ENCODE measurements at regions not wholly inside any gene's neighbourhood (a gene's known extent, or its start where the extent isn't known, plus 50 kb on each side); places are given as distances from the start of the nearest gene placed in this dataset.

DNA sequence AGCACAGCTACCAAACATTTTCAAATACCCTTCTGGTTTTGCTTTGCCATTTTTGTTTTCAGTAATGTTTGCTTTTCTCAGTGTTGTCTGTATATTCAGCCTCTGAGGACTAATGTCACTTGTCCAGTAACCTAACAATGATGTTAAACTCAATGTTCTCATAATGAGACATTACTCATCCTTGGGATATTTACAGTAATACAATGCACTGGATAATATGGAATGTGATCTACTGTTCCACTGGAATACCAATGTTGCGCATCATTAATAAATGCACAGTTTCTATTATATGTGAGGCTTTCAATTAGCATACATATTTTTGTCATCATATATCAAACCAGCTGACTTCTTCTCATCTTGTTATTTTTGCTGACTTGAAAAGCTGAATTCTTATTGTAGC, 259.1 kb downstream of the SH2D1A start:
- in situ Hi-C loops (cut with MboI; ENCODE audit: low pct_ligation_motif_present in 1 of 4, low pct_unique_long_range_greater_than_20kb in 1 of 4, low sequenced_read_pairs in 3 of 4) (no loop called here), intact Hi-C loops (cut with DNase I; ENCODE audit: low total_unique reads) (no loop called here)
- Histone ChIP-seq H3K4me1 (no peaks in the 10 kb centered on the region), H3K4me3 (no peak overlapping the region), H3K9me3 (no peaks in the 10 kb centered on the region), H3K27me3 (no peaks in the 10 kb centered on the region), H3K27ac (no peak overlapping the region), H3K36me3 (no peaks in the 10 kb centered on the region)
- DNase-seq, result no peak
- 97 to 100% methylated on average over 1 of the region's 1 CpG for WGBS, 2 donors (ENCODE audit: low coverage in 1 of 2)
- no peak for TF ChIP-seq POLR2A (IDR thresholded peaks at IDR 0.05)
- no peak for TF ChIP-seq CTCF (IDR thresholded peaks at IDR 0.05)
- no peak for TF ChIP-seq EP300 (IDR thresholded peaks at IDR 0.05; ENCODE audit: low read depth)
- no peak for TF ChIP-seq POLR2AphosphoS5 (IDR thresholded peaks at IDR 0.05)

GRCh38 chrX:124606724-124607123, 260.4 kb downstream of the SH2D1A start:
- no peaks in the 10 kb centered on the region for H3K27me3 ChIP-seq
- no peaks in the 10 kb centered on the region for H3K9me3 ChIP-seq
- H3K4me1 ChIP-seq, result no peaks in the 10 kb centered on the region
- no peak overlapping the region for H3K27ac ChIP-seq
- no peak for DNase-seq
- 44 to 100% methylated on average over 1 to 2 of the region's 2 CpGs for WGBS, 2 donors (ENCODE audit: low coverage in 1 of 2)
- no peak overlapping the region for H3K4me3 ChIP-seq
- no peak for TF ChIP-seq POLR2A (IDR thresholded peaks at IDR 0.05)
- TF ChIP-seq EP300 (IDR thresholded peaks at IDR 0.05; ENCODE audit: low read depth), result no peak
- no peak for TF ChIP-seq CTCF (IDR thresholded peaks at IDR 0.05)
- no peak for TF ChIP-seq POLR2AphosphoS5 (IDR thresholded peaks at IDR 0.05)
- H3K36me3 ChIP-seq, result no peaks in the 10 kb centered on the region
- in situ Hi-C loops (cut with MboI; ENCODE audit: low pct_ligation_motif_present in 1 of 4, low pct_unique_long_range_greater_than_20kb in 1 of 4, low sequenced_read_pairs in 3 of 4), result no loop called here
- intact Hi-C loops (cut with DNase I; ENCODE audit: low total_unique reads), result no loop called here

DNA sequence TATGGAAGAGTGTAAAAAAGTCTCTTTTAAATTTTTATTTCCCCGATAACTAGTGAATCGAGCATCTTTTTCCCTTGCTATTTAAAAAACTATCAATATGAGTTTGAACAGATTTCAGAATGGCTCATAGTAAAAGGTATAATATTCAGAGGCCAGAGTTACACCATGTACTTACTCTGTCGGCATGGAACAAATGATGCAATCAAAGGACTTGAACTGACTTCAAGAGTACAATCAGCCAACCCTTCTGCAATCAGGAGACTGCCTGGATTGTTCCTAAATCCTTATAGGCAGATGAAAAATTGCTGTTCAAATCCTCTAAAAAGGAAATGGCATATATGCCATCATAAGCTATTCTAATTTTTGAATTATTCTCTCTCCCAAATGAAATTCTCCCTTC, 273.3 kb downstream of the SH2D1A start:
- Histone ChIP-seq H3K27me3 (no peaks in the 10 kb centered on the region), H3K4me1 (no peaks in the 10 kb centered on the region), H3K9me3 (no peaks in the 10 kb centered on the region), H3K4me3 (no peak overlapping the region), H3K36me3 (no peaks in the 10 kb centered on the region), H3K27ac (no peak overlapping the region)
- in situ Hi-C loops (cut with MboI; ENCODE audit: low pct_ligation_motif_present in 1 of 4, low pct_unique_long_range_greater_than_20kb in 1 of 4, low sequenced_read_pairs in 3 of 4), result no loop called here
- intact Hi-C loops (cut with DNase I; ENCODE audit: low total_unique reads), result no loop called here
- no peak for TF ChIP-seq CTCF (IDR thresholded peaks at IDR 0.05)
- TF ChIP-seq EP300 (IDR thresholded peaks at IDR 0.05; ENCODE audit: low read depth), result no peak
- no peak for TF ChIP-seq POLR2A (IDR thresholded peaks at IDR 0.05)
- TF ChIP-seq POLR2AphosphoS5 (IDR thresholded peaks at IDR 0.05), result no peak
- DNase-seq, result no peak
- WGBS, 2 donors (ENCODE audit: low coverage in 1 of 2), result 78 to 83% methylated on average over 3 of the region's 3 CpGs

DNA sequence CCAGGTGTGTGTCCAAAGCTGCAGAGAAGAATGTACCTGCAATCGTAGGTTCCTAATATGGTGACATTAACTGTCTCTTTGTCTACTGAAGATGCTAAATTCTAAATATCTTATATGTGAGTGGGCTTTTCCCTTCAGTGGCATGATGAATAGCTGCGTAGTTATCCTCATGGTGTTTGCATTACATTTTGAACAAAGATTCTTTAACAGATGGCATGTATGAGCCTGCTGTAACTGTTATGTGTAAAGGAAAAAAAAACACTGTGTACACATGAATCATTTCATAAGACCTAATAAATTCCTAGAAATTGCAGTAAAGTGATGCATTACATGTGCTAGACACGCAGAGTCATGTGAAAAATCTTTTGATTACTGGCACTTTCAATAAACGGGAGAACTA, 288.0 kb downstream of the SH2D1A start:
- H3K27ac ChIP-seq, result no peak overlapping the region
- in situ Hi-C loops (cut with MboI; ENCODE audit: low pct_ligation_motif_present in 1 of 4, low pct_unique_long_range_greater_than_20kb in 1 of 4, low sequenced_read_pairs in 3 of 4) (no loop called here), intact Hi-C loops (cut with DNase I; ENCODE audit: low total_unique reads) (no loop called here)
- TF ChIP-seq POLR2AphosphoS5 (IDR thresholded peaks at IDR 0.05) (no peak), EP300 (IDR thresholded peaks at IDR 0.05; ENCODE audit: low read depth) (no peak)
- no peaks in the 10 kb centered on the region for H3K36me3 ChIP-seq
- WGBS, 2 donors (ENCODE audit: low coverage in 1 of 2), result 55 to 80% methylated on average over 3 to 4 of the region's 4 CpGs
- no peaks in the 10 kb centered on the region for H3K27me3 ChIP-seq
- no peak for DNase-seq
- no peaks in the 10 kb centered on the region for H3K9me3 ChIP-seq
- H3K4me1 ChIP-seq, result no peaks in the 10 kb centered on the region
- H3K4me3 ChIP-seq, result no peak overlapping the region

DNA sequence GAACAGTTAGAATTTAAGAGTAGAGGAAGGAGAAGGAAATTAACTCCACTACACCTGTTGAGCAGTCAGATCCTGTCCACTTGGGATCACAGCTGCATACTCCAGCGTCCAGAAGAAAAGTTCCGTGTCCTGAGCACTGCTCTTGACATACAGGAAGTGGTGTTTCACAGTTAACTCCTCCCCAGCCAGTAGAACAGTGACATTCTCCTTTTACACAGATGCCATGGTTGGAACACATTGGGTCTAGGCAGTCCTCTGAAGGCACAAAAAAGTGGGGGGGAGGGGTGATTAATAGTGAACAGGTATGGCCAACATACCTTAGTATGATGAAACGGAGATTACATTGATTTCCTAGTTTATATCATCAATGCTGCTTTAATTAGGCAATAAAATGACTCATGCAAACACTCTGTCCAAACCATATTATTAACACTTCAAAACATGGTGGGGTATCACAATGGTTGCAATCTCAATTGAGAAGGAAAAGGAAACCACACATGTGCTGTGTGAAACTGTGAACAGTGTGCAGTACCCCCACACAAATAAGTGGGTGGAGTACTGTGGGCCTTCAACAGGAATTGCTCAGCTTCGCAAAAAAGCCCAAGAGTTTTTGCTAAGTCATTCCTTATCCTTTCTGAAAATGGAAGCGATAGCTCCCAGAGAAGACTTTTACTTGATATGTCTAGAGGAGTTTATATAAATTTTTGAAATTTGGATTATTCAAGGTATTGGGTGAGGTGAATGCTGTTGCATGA, 295.6 kb downstream of the SH2D1A start:
- no peak overlapping the region for H3K27ac ChIP-seq
- no peaks in the 10 kb centered on the region for H3K36me3 ChIP-seq
- H3K4me1 ChIP-seq, result no peaks in the 10 kb centered on the region
- intact Hi-C loops (cut with DNase I; ENCODE audit: low total_unique reads), result no loop called here
- TF ChIP-seq EP300 (IDR thresholded peaks at IDR 0.05; ENCODE audit: low read depth), result no peak
- no peak for TF ChIP-seq CTCF (IDR thresholded peaks at IDR 0.05)
- no peak for TF ChIP-seq POLR2AphosphoS5 (IDR thresholded peaks at IDR 0.05)
- TF ChIP-seq POLR2A (IDR thresholded peaks at IDR 0.05), result no peak
- DNase-seq, result no peak
- H3K9me3 ChIP-seq, result no peaks in the 10 kb centered on the region
- H3K4me3 ChIP-seq, result no peak overlapping the region
- in situ Hi-C loops (cut with MboI; ENCODE audit: low pct_ligation_motif_present in 1 of 4, low pct_unique_long_range_greater_than_20kb in 1 of 4, low sequenced_read_pairs in 3 of 4), result no loop called here
- H3K27me3 ChIP-seq, result no peaks in the 10 kb centered on the region
- 62 to 74% methylated on average over 4 to 5 of the region's 5 CpGs for WGBS, 2 donors (ENCODE audit: low coverage in 1 of 2)

Measured in transverse colon (tissue), 4 donors.